K562 (cell line): ENCODE measurements at regions not wholly inside any gene's neighbourhood (a gene's known extent, or its start where the extent isn't known, plus 50 kb on each side); places are given as distances from the start of the nearest gene placed in this dataset.

Experiments used
- ATAC-seq: fragments of 200-7000 bp; cut with Tn5 transposase; 3 replicates; pipeline ENCODE4 v1.9.1; 2020; ENCODE audit warnings: moderate library complexity
- BruUV-seq: library from RNA; stranded (reverse); fragments of 400-500 nt; replicated peaks from 2 replicates; lab custom pipeline; 2021; lab: Mats Ljungman, UMichigan
- CTCF ChIA-PET: fragments of 300-600 bp; formaldehyde crosslinking; extraction: SDS; loops from one replicate; lab custom pipeline; 2021; ENCODE audit warnings: low intra/inter-chr PET ratio; lab: Yijun Ruan, JAX
- POLR2A ChIA-PET: fragments of 300-600, 350-650 bp; sonication (Branson Sonifier 250); formaldehyde crosslinking; extraction: SDS; loops from one replicate; lab custom pipeline; 2021; ENCODE audit warnings: antibody characterized with exemption, inconsistent platforms; lab: Yijun Ruan, JAX
- DNase-seq, 4 experiments: peaks; one replicate each; pipeline versions ENCODE4 v3.0.0 to v3.0.0-alpha.2; 2011 to 2018; ENCODE audit warnings: low spot score in 3 of 4, mixed read lengths in 3 of 4; ENCODE audit errors: extremely low read depth in 1 of 4
- FAIRE-seq: peaks from 2 replicates; lab custom pipeline; 2011; peaks lifted over from hg19 to GRCh38; lab: Jason Lieb, UNC
- H2AFZ ChIP-seq: 2 replicates; pipeline ENCODE4 v1.6.0; 2011; ENCODE audit warnings: low read depth, low read length, control low read depth, inconsistent platforms
- H3K27ac ChIP-seq: fragments of 200-600 bp; 3 replicates; pipeline ENCODE4 v1.8.0; 2011; ENCODE audit warnings: low read depth, mild to moderate bottlenecking, control low read depth, inconsistent platforms, low read length, moderate library complexity, mixed read lengths; ENCODE audit errors: extremely low read depth
- H3K27me3 ChIP-seq, 2 experiments: fragments of 300-600 bp in 1 of 2; 2 replicates in 1 of 2; 3 replicates in 1 of 2; pipeline versions ENCODE4 v1.6.0 to v1.8.0; 2011; ENCODE audit warnings: inconsistent platforms in 2 of 2, low read length in 2 of 2, mild to moderate bottlenecking in 1 of 2, mixed read lengths in 1 of 2, moderate library complexity in 1 of 2; ENCODE audit not compliant: control insufficient read depth in 2 of 2, insufficient read depth in 2 of 2
- H3K36me3 ChIP-seq: fragments of 300-600 bp; 3 replicates; pipeline ENCODE4 v1.8.0; 2011; ENCODE audit warnings: mild to moderate bottlenecking, low read length, inconsistent platforms; ENCODE audit not compliant: control insufficient read depth, insufficient read depth
- H3K4me1 ChIP-seq, 2 experiments: fragments of 200-600 bp in 1 of 2; replicated peaks in 1 of 2; 2 replicates in 1 of 2; 3 replicates in 1 of 2; pipeline versions ENCODE4 v1.5.1 to v1.8.0; 2011; ENCODE audit warnings: inconsistent platforms in 2 of 2, low read length in 2 of 2, mild to moderate bottlenecking in 1 of 2, mixed read lengths in 1 of 2, moderate library complexity in 1 of 2; ENCODE audit not compliant: control insufficient read depth in 2 of 2, insufficient read depth in 2 of 2
- H3K4me2 ChIP-seq: 2 replicates; pipeline ENCODE4 v1.6.1; 2011; ENCODE audit warnings: low read length, control low read depth, inconsistent platforms, mixed read lengths; ENCODE audit not compliant: insufficient read depth
- H3K4me3 ChIP-seq: fragments of 200-600 bp; sonication (generic), shearing (Covaris generic); 2 replicates; pipeline ENCODE4 v1.5.1; 2016; ENCODE audit warnings: control low read depth, inconsistent platforms
- H3K79me2 ChIP-seq: fragments of 200-600 bp; 3 replicates; pipeline ENCODE4 v1.8.0; 2011; ENCODE audit warnings: low read length, inconsistent platforms; ENCODE audit not compliant: control insufficient read depth, insufficient read depth
- H3K9ac ChIP-seq, 2 experiments: 2 replicates each; pipeline versions ENCODE4 v1.6.0 to v1.6.1; 2011; ENCODE audit warnings: low read depth in 2 of 2, low read length in 2 of 2, control low read depth in 1 of 2, inconsistent platforms in 1 of 2, mild to moderate bottlenecking in 1 of 2, mixed read lengths in 1 of 2; ENCODE audit not compliant: insufficient read depth in 1 of 2
- H3K9me1 ChIP-seq: one replicate; pipeline ENCODE4 v1.6.0; 2011; ENCODE audit warnings: inconsistent platforms, mild to moderate bottlenecking, low read length, moderate library complexity; ENCODE audit not compliant: control insufficient read depth, insufficient read depth
- H3K9me3 ChIP-seq: replicated peaks from 2 replicates; pipeline ENCODE4 v1.5.1; 2011; ENCODE audit warnings: low read depth, low read length, inconsistent platforms; ENCODE audit not compliant: control insufficient read depth, insufficient read depth
- H4K20me1 ChIP-seq: replicated peaks from 2 replicates; pipeline ENCODE4 v1.6.1; 2011; ENCODE audit warnings: low read length, inconsistent platforms, mixed read lengths; ENCODE audit not compliant: control insufficient read depth, insufficient read depth
- CUX1 ChIP-seq: fragments of 200-800 bp; sonication (Bioruptor generic); IDR thresholded peaks from 2 replicates; pipeline ENCODE4 v1.6.1; 2016; ENCODE audit warnings: missing genetic modification characterization, missing compliant biosample characterization
- EP300 ChIP-seq: IDR thresholded peaks from 2 replicates; pipeline ENCODE4 v1.6.1; 2012; ENCODE audit warnings: low read length, improper control_type of control experiment
- FOSL1 ChIP-seq: fragments of 200-800 bp; sonication (Bioruptor generic); conservative IDR thresholded peaks from 2 replicates; pipeline ENCODE4 v1.6.1; 2016; ENCODE audit warnings: missing genetic modification characterization, missing compliant biosample characterization
- FOXJ2 ChIP-seq: fragments of 200-800 bp; sonication (Bioruptor generic); IDR thresholded peaks from 2 replicates; pipeline ENCODE4 v1.6.1; 2016; ENCODE audit warnings: missing genetic modification characterization, missing compliant biosample characterization
- GTF2A2 ChIP-seq: IDR thresholded peaks from 2 replicates; pipeline ENCODE4 v1.6.1; 2016; ENCODE audit warnings: mild to moderate bottlenecking, missing genetic modification characterization, missing compliant biosample characterization
- JUND ChIP-seq, 2 experiments: IDR thresholded peaks; 2 replicates in 1 of 2; 3 replicates in 1 of 2; pipeline ENCODE4 v1.6.1; 2011; ENCODE audit warnings: borderline replicate concordance in 2 of 2, low read depth in 2 of 2, low read length in 2 of 2, improper control_type of control experiment in 1 of 2, missing biosample characterization in 1 of 2, missing genetic modification characterization in 1 of 2, missing genetic modification reagents in 1 of 2
- MAFG ChIP-seq: fragments of 450-650 bp; conservative IDR thresholded peaks from 2 replicates; pipeline ENCODE4 v1.6.1; 2016; ENCODE audit warnings: missing genetic modification characterization, missing compliant biosample characterization
- NR2F6 ChIP-seq: fragments of 450-650 bp; formaldehyde crosslinking; IDR thresholded peaks from 2 replicates; pipeline ENCODE4 v1.4.0; 2020; ENCODE audit warnings: mild to moderate bottlenecking
- RFX1 ChIP-seq: fragments of 450-650 bp; IDR thresholded peaks from 2 replicates; pipeline ENCODE4 v1.6.1; 2016; ENCODE audit warnings: mild to moderate bottlenecking, moderate library complexity
- SREBF1 ChIP-seq: fragments of 150-350 bp; IDR thresholded peaks from 2 replicates; pipeline ENCODE4 v1.6.1; 2014; ENCODE audit warnings: antibody characterized with exemption, low read depth, low read length, borderline replicate concordance
- WGBS: fragments of 100-300 bp; shearing (Covaris generic); methylation state at CpG from one replicate; pipeline ENCODE4 v1.1.6; 2016; ENCODE audit warnings: low coverage, mixed read lengths; ENCODE audit not compliant: insufficient coverage; ENCODE audit errors: missing lambda C conversion rate; 5-methylcytosine and 5-hydroxymethylcytosine counted together
- in situ Hi-C: fragments of 300-500 bp; cut with MboI; formaldehyde crosslinking; loops from 4 replicates; pipeline ENCODE4 v1.15.0; 2018; ENCODE audit warnings: inconsistent platforms, mixed read lengths
- intact Hi-C: fragments of 100-400 bp; cut with micrococcal nuclease; formaldehyde crosslinking; loops from 2 replicates; pipeline ENCODE4 v1.14.2; 2022
- TF ChIP-seq, protein P1 (sequence below), 2 experiments: fragments of 450-650 bp; conservative IDR thresholded peaks; 2 replicates each; pipeline ENCODE4 v1.6.1; 2017; ENCODE audit warnings: mild to moderate bottlenecking in 2 of 2, moderate library complexity in 2 of 2
- TF ChIP-seq, protein P2 (sequence below): fragments of 250-450 bp; sonication (Bioruptor Pico); IDR thresholded peaks from 2 replicates; pipeline ENCODE4 v1.4.0; 2020; ENCODE audit warnings: mild to moderate bottlenecking, moderate library complexity, borderline replicate concordance

DNA sequence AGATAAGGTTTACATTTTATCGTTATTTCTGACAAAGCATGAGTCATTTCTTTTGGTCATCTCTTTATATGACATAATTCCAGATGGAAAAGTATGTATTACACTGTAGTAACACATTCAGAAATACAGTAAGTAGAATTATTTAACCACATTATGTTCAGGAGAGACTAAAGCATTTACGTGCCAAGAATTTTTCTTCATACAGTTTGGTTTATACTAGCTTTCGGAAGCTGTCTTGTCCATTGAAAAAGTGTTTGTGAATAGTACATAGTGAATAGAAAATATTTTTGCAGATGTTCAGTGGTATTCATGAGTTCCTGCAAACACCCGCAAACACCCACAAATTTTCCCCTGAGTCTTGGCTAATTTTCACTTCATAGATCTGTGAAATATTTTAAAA, 1033.0 kb upstream of the INTU start:
- no peak overlapping the region for H3K9ac ChIP-seq
- H3K9me1 ChIP-seq = no peaks in the 10 kb centered on the region
- ATAC-seq (no peak), FAIRE-seq (no peak), DNase-seq (no peak)
- H3K27me3 ChIP-seq = no peaks in the 10 kb centered on the region
- no peaks in the 10 kb centered on the region for H3K4me1 ChIP-seq
- in situ Hi-C loops = no loop called here
- intact Hi-C loops = no loop called here
- no peak overlapping the region for H3K4me2 ChIP-seq
- WGBS = 68% methylated on average over 4 of the region's 4 CpGs
- H3K27ac ChIP-seq = no peak overlapping the region
- H2AFZ ChIP-seq = no peak overlapping the region
- peaks cover 31% of the 10 kb centered on the region for H3K36me3 ChIP-seq
- ChIA-PET CTCF (no interaction called here), POLR2A (interaction anchor here (0.5 kb wide), 1 partner anchor 120 kb away, joined by 4 read pairs; no protein-coding TSS in a partner anchor)
- no peak overlapping the region for H3K4me3 ChIP-seq
- no peaks in the 10 kb centered on the region for H3K9me3 ChIP-seq
- H3K79me2 ChIP-seq = peaks cover 56% of the 10 kb centered on the region
- no TSS peak for BruUV-seq
- H4K20me1 ChIP-seq = no peaks in the 10 kb centered on the region
- no peak for TF ChIP-seq CUX1 (CRISPR knock-in tag)
- TF ChIP-seq SREBF1 = no peak
- TF ChIP-seq GTF2A2 (tag) = no peak
- no peak for TF ChIP-seq RFX1
- TF ChIP-seq, protein P1, sequence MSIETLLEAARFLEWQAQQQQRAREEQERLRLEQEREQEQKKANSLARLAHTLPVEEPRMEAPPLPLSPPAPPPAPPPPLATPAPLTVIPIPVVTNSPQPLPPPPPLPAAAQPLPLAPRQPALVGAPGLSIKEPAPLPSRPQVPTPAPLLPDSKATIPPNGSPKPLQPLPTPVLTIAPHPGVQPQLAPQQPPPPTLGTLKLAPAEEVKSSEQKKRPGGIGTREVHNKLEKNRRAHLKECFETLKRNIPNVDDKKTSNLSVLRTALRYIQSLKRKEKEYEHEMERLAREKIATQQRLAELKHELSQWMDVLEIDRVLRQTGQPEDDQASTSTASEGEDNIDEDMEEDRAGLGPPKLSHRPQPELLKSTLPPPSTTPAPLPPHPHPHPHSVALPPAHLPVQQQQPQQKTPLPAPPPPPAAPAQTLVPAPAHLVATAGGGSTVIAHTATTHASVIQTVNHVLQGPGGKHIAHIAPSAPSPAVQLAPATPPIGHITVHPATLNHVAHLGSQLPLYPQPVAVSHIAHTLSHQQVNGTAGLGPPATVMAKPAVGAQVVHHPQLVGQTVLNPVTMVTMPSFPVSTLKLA (conservative IDR thresholded peaks at IDR 0.05) = no peak
- no peak for TF ChIP-seq FOXJ2
- no peak for TF ChIP-seq MAFG (tag)
- no peak for TF ChIP-seq NR2F6 (CRISPR knock-in tag)
- TF ChIP-seq FOSL1 = no peak
- no peak for TF ChIP-seq EP300
- TF ChIP-seq JUND (IDR thresholded peaks at IDR 0.05; ENCODE audit: borderline replicate concordance, low read depth, low read length) = no peak
- no peak for TF ChIP-seq JUND (tag; IDR thresholded peaks at IDR 0.05; ENCODE audit: borderline replicate concordance, low read depth, low read length)
- TF ChIP-seq, protein P2, sequence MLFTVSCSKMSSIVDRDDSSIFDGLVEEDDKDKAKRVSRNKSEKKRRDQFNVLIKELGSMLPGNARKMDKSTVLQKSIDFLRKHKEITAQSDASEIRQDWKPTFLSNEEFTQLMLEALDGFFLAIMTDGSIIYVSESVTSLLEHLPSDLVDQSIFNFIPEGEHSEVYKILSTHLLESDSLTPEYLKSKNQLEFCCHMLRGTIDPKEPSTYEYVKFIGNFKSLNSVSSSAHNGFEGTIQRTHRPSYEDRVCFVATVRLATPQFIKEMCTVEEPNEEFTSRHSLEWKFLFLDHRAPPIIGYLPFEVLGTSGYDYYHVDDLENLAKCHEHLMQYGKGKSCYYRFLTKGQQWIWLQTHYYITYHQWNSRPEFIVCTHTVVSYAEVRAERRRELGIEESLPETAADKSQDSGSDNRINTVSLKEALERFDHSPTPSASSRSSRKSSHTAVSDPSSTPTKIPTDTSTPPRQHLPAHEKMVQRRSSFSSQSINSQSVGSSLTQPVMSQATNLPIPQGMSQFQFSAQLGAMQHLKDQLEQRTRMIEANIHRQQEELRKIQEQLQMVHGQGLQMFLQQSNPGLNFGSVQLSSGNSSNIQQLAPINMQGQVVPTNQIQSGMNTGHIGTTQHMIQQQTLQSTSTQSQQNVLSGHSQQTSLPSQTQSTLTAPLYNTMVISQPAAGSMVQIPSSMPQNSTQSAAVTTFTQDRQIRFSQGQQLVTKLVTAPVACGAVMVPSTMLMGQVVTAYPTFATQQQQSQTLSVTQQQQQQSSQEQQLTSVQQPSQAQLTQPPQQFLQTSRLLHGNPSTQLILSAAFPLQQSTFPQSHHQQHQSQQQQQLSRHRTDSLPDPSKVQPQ (CRISPR knock-in tag) = no peak
